ENCODE measurements at regions not wholly inside any gene's neighbourhood (a gene's known extent, or its start where the extent isn't known, plus 50 kb on each side); places are given as distances from the start of the nearest gene placed in this dataset.

GRCh38 chr10:131722121-131722520 is 178.7 kb upstream of the PPP2R2D start:
- Histone ChIP-seq H3K36me3 (no peaks in the 10 kb centered on the region), H3K9me3 (no peaks in the 10 kb centered on the region; the same call in 1 of the 2 replicates), H3K27me3 (no peaks in the 10 kb centered on the region), H3K4me3 (ENCODE audit: low read depth, low read length) (no peak overlapping the region), H3K4me1 (no peaks in the 10 kb centered on the region)
- TF ChIP-seq CTCF (IDR thresholded peaks at IDR 0.05; ENCODE audit: low read depth, low read length) = no peak
- no peak for DNase-seq

- TF ChIP-seq CTCF (IDR thresholded peaks at IDR 0.05; ENCODE audit: low read depth, low read length) = no peak
- H3K36me3 ChIP-seq = no peaks in the 10 kb centered on the region
- no peaks in the 10 kb centered on the region for H3K27me3 ChIP-seq
- no peak overlapping the region for H3K4me3 ChIP-seq (ENCODE audit: low read depth, low read length)
- H3K4me1 ChIP-seq = no peaks in the 10 kb centered on the region
- DNase-seq = no peak
- H3K9me3 ChIP-seq = no peaks in the 10 kb centered on the region; the same call in 1 of the 2 replicates
Measured at GRCh38 chr10:131722525-131723264, 178.1 kb upstream of the PPP2R2D start.

DNA sequence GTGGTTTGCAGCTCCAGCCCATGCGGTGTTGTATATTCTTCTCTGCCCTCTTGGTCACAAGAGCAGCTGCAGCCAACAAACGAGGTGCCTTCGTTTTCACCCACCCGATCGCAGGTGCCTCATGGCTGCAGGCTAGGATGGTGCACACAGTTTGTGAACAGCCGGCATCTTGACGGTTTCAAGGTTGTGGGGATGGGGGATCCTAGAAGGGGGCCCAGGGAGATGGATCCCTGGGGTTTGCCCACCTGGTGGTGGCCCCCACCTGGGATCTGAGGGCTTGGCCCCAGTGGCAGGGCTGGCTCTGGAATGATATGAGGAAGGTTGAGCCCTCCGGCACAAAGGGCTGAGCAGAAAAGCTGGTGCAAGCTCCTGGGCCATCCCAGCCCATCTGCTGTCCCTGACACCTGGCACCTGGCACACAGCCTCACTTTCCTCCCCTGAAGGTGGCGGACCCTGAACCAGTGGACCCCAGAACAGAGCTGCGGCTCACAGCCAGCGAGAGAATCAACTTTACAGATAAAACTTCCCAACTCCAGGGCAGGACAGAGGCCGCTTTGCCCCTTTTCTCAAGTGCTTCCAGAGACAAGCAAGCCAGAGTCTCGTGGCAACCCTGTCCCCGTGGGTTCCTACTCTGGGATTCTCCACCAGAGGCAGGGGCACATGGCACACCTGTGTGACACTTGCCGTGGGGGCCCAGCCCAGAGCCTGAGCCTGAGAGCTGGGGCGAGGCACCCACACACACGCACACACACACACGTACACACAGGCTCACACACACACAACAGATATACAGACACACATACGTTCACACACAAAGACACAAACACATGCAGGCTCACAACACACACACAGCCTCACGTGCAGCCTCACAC is 177.3 kb upstream of the PPP2R2D start:
- no peak for TF ChIP-seq CTCF (IDR thresholded peaks at IDR 0.05; ENCODE audit: low read depth, low read length)
- Histone ChIP-seq H3K9me3 (no peaks in the 10 kb centered on the region; the same call in 1 of the 2 replicates), H3K36me3 (no peaks in the 10 kb centered on the region), H3K27me3 (no peaks in the 10 kb centered on the region), H3K4me1 (no peaks in the 10 kb centered on the region), H3K4me3 (ENCODE audit: low read depth, low read length) (no peak overlapping the region)
- DNase-seq = no peak

DNA sequence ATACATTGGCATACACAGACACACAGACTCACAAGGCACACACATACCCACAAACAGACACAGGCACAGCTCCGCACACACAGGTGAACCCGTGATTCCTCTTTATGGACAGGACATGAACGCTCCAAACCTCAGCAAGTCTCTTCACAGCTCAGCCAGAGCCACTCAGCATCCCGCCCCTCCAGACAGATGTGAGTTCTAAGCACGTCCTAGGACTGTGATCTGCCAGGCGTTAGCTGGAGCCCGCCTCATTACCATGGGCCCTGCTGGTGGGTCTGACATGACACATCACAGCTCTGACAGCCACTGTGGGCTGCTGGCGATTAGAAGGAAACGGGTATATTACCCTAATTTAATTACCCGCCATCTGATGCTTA is 176.7 kb upstream of the PPP2R2D start:
- Histone ChIP-seq H3K27me3 (no peaks in the 10 kb centered on the region), H3K4me1 (no peaks in the 10 kb centered on the region), H3K4me3 (ENCODE audit: low read depth, low read length) (no peak overlapping the region), H3K9me3 (no peaks in the 10 kb centered on the region; the same call in 1 of the 2 replicates), H3K36me3 (no peaks in the 10 kb centered on the region)
- TF ChIP-seq CTCF (IDR thresholded peaks at IDR 0.05; ENCODE audit: low read depth, low read length) = no peak
- no peak for DNase-seq

- H3K4me1 ChIP-seq = no peaks in the 10 kb centered on the region
- no peaks in the 10 kb centered on the region for H3K27me3 ChIP-seq
- DNase-seq = no peak
- no peaks in the 10 kb centered on the region for H3K36me3 ChIP-seq
- TF ChIP-seq CTCF (IDR thresholded peaks at IDR 0.05; ENCODE audit: low read depth, low read length) = no peak
- no peak overlapping the region for H3K4me3 ChIP-seq (ENCODE audit: low read depth, low read length)
- no peaks in the 10 kb centered on the region; the same call in 1 of the 2 replicates for H3K9me3 ChIP-seq
Measured at GRCh38 chr10:131724891-131725580, 175.8 kb upstream of the PPP2R2D start.

Data from BE2C (cell line).